Hematopoietic multipotent progenitor cell treated with erythropoietin and hydrocortisone succinate and interleukin-3 and kit ligand, for 4 days (in vitro differentiated cells): ENCODE measurements at regions not wholly inside any gene's neighbourhood (a gene's known extent, or its start where the extent isn't known, plus 50 kb on each side); places are given as distances from the start of the nearest gene placed in this dataset.

Experiments used
- DNase-seq: peaks from one replicate; pipeline ENCODE4 v3.0.0-alpha.2; 2015

DNA sequence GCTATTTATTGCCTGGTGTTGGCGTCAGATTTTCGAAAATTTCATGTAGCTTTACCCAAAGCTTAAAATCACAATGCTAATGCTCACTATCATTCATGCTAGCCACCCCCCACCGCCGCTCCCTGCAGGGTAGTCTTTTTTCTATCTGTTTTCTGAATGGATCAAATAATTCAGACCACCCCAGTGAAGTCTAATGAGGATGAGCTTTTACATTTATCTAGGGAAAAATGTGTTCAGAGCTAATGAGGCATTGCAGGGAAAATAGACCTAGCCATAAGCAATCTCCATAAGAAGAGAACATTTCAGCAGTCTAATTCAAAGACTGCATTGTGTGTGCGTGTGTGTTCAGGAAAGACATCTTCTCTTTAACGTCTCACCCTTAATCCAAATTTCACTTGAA, 533.0 kb upstream of the PRMT6 start:
- no peak for DNase-seq

DNA sequence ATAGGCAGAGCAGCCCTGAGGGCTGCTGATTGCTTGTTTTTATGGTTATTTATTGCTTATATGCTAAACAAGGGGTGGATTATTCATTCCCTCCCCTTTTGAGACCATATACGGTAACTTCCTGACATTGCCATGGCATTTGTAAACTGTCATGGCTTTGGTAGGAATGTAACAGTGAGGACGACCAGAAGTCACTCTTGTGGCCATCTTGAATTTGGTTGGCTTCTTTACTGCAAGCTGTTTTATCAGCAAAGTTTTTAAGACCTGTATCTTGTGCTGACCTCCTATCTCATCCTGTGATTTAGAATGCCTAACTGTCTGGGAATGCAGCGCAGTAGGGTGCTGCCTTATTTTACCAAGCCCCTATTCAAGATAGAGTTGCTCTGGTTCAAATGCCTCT, 531.8 kb upstream of the PRMT6 start:
- no peak for DNase-seq

DNA sequence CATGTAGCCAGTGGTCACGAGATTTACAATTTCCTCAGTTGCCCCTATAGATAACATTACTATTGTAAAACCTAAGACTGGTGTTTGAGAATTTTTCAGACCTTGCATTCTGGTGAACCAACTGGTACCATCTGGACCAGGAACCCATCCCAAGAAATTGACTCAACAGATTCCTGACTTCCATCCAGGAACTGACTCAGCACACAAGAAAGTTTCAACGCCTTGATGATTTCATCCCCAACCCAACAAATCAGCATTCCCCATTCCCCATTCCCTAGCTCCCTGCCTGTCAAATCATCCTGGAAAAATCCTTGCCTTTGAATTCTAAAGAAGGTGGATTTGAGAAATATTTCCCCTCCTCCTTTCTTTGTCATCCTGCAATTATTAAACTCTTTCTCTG, 529.8 kb upstream of the PRMT6 start:
- DNase-seq = no peak

DNA sequence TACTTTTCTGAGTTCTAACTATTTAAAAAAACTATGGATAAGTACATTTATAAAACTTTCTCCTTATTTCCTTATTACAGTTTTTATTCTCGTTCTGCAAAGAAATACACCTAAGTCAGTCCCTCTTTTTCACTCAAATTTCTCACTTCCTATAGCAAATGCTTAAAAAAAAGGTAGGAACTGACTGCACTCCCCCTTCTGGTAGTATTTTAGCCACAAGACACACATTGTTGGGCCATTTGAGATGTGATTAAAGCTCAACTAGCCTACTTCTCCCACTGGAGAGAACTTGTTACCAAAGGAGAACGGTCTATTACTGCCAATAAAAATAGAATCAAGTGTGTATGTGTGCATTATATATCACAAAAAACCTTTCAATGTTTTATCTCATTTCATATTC, 521.9 kb upstream of the PRMT6 start:
- DNase-seq = no peak

DNA sequence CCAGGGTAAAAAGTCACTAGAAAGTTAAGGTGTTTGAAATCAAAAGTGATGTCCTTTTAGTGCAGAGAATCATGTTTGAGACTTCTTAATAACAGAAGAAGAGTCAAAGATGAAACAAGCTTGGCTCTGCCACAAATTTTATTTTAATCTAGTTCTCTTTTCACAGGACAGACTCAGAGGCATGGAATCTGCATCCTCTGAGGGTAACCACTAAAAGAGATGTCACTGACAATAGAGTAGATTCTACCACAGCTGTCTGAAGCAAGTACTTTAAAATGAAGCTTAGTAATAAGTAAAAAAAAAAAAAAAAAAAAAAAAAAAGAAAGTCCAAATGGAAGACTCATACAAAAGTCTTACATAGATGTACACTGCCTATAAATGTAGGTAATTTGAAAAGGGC, 519.7 kb upstream of the PRMT6 start:
- no peak for DNase-seq

DNA sequence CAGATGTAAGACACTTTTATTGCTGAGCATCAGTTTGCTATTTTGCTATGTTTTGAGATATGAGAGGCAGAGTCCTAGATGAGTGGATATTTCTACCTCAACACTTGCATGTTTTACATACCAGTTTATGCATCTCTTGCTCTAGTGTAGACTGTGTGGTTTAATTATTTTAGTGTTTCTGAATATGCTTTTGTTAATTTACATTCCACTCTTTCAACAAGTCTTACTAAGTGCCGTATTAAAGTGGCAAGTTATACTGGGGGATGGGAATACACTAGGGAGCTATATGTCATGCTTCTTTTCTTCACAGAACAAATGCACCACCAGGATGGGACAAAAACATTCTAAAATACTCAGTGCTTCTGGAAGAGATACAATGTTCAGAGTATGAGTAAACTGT, 507.7 kb upstream of the PRMT6 start:
- no peak for DNase-seq

DNA sequence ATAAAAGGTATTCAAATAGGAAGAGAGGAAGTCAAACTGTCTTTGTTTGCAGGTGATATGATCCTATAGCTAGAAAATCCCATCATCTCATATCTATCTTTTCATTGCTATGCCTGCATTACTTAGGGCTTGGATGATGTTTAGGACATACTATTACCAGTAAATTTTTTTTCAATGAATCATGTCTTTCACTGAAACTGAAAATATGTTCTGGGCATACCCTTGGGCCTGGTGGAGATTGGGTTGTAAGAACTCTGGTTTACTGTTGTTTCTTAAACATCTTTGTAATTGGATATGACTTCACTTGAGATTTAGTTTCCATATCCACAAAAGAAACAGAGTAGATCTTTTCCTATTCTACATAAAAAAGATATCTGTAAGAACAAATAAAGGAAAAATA, 502.2 kb upstream of the PRMT6 start:
- DNase-seq = no peak

DNA sequence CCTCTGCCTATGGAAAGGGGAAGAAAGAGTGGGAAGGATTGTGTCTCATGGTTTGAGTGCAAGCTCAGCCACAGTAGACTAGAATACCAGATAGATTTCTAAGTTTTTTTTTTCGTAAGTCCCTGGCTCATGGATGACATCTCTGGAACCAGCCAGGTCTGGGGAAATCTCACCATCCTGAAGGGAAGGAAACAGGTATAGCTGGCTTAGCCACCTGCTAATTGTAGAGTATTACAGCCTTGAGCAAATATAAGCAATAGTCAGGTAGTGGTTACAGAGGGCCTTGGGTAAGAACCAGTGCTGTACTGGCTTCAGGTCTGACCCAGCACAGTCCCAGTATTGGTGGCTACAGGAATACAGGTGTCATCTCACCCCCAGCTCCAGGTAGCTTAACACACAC, 500.9 kb upstream of the PRMT6 start:
- no peak for DNase-seq

DNA sequence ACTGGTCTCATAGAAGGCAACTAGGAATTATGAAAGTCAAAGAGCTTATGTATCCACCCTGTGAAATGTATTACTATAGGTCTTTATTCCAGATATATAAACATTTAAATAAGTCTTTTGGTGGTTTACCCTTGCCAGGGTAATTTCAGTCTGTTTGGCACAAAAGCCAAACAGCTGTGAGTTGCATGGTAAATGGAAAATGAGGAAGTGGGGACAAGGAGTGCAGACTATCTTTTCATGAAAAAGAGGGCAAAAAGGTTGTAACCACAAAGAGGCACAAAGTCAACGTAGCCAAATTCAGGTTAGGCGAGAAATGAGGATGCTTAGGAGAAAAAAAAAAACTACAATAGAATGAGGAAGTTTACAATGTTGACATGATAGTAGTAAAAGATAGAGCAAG, 492.3 kb upstream of the PRMT6 start:
- no peak for DNase-seq

DNA sequence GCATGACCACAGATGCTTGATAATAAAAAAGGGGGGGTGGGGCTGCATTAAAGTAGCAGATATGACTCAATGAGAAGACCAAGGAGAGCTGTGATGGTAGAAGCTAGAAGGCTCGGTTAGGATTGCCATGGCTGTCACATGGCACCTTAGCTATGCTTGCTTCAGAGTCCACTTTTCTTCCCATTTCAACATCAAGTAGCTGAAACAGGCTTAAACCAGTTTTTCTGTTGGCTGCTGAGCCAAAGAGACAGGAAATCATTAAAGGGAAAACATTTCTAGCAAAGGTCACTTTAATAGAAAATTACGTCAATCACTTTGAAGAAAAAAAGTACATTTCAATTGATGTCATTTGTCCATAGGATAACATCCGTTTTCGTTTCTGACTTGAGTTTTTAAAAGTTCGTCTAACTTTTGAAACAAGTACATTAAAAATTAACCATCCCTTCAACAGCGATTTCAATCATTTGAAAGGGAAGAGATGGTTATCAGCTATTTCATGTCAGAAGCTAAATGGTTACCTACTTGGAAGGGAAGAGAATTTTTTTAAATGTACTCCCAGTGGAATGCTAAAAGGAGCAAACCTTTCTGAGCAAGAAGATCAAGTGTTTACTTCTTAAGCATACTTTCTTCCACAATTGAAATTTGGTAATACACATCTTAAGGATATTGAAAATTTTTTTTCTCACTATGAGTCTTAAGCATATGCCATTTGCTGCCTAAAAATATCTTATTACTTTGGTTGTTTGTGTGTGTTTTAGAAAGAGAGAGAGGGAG, 488.1 kb upstream of the PRMT6 start:
- DNase-seq = no peak

DNA sequence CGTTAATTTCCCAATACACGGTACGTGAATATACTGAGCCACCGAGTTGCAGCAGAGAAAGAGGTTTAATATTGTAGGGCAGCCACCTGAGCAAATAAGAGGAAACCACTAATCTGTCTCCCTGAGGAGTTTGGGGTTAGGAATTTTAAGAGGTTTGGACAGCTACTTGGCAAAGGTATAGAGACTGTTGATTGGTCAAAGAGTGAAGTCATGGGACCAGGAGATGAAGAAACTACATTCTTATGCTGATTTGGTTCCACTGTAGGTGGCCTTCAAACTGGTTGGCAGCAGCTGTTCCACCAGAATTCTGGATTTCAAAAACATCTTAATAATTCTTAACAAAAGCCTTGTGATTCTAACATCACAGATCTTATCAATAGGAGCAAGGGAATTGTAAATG, 485.4 kb upstream of the PRMT6 start:
- no peak for DNase-seq

DNA sequence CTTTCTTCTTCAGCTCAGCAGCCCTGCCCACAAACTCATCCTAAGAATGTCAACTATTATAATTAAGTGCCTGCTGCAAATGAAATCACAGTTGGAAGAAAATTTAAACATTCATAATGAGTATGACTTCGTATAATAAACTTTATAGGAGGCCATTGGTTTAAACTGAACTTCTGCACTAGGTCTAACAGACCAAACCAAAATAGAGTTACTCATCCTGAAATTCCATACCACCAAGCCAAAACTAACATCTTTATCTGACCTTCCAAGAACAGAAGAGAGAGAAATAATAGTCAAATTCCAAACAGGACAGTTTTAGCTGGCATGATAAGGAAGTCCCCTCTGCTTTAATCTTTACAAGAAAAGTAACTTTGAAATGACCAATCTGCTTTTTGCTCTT, 472.4 kb upstream of the PRMT6 start:
- no peak for DNase-seq

DNA sequence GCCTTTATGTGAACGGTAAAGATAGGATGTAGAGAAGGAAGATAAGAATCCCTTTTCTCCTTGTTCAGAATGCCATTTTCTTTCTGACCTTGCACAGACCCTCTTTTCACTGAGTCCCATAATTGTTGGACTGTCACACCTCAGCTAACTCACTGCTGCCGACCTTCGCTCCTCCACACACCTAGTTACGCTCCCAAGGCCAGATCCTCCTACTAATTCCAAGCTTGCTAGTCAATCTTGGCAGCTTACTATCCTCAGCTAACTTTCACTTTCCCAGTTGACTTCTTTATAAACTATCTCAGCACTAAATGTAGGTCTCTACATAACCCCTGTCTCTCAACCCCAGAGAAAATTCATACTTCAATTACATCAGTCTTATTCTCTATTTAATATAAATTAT, 471.8 kb upstream of the PRMT6 start:
- DNase-seq = no peak

DNA sequence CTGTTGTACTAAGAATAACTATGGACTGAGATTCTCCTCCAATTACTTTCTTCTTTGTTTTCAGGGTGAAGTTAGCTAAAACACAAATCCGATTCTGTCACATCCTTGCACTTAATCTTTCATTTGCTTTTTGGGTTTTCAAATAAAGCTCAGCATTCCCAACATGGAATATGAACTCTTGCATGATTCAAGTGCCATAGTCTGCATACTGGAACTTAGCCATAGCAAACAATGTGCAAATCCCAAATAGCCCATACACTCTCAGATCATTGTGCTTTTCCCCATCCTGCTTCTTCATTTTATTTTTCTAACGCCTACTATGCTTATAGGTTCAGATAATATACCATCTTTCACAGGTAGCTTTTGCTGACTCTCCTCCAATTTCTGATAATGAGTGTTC, 455.8 kb upstream of the PRMT6 start:
- DNase-seq = no peak

DNA sequence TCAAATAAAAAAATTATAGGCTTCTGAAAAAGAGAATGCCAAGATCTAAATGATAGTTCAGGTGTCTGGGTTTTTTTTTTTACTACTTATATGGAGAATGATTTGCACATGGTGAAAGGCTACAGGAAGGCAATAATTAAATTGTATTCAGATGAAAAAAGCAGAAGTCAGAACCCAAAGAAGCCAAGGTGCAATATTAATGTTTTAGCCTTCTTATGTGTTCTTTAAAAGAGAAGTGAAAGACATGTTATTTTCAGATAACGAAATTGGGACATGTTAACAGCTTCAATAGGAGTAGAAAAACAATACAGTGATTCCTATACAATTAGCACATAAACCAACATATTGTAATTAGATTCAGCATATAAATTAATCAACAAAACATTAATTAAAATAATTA, 452.9 kb upstream of the PRMT6 start:
- no peak for DNase-seq

DNA sequence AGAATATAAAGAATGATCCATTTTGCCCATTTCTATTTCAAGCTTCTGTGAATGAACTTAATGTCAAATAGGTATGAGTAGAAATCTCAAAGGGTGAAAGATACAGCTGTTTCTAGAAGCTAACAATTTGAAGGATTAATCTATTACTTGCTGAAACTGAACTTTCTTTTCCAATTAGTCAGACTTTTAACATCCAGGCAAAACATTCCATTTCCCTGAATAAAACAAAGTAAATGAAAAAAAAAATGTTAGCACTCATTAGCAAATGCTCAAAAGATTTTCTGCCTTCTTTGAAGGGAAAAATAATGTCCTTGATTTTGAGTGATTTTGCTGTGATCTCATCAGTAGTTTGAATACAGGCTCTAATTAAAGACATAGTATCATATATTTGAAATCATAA, 447.6 kb upstream of the PRMT6 start:
- DNase-seq = no peak

DNA sequence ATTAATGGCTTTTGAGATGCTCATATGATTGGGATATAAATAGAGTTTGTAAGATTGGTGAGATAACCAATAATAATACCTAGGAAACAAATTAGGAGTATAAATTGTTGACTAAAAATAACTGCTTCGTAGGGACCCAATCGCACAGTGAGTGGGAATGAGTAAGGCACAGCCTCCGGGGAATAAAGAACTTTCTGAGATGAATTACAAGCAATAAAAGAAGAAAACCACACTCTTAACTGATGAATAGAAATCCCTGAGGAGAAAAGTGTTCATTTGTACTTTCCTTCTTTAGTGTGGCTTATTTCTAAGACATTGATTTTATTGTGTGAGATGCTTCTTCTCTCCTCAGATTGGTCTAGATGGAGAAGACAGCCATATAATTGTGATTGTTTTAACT, 443.4 kb upstream of the PRMT6 start:
- DNase-seq = no peak

DNA sequence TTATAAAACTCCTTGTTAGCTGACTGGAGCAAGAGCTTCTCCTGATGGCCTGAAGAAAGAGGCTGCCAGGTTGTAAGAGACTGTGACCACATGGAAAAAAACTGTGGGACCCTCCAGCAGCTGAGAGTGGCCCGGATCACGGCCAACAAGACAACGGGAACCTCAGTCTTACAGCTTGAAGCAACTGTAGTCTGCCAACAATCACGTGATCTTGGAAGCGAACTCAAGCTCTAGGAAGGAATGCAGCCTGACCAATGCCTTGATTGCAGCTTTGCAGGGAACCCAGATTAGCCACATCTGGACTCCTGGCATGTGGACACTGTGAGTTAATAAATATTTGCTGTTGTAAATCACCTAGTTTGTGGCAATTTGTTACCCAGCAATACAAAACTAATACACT, 442.6 kb upstream of the PRMT6 start:
- DNase-seq = no peak

DNA sequence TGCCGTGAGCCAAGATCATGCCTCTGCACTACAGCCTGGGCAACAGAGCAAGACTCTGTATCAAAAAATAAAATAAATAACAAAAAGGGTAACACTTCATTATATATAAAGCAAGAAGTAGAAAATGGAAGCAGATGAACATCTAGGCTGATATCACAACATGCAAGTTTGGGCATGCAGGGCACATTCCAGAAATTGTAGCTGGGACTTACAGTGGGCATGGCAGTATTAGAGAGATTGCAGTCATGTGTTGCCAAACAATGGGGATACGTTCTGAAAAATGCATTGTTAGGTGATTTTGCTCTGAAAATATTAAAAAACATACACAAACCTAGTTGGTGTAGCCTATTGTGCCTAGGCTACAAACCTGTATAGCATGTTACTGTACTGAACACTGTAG, 441.0 kb upstream of the PRMT6 start:
- no peak for DNase-seq

DNA sequence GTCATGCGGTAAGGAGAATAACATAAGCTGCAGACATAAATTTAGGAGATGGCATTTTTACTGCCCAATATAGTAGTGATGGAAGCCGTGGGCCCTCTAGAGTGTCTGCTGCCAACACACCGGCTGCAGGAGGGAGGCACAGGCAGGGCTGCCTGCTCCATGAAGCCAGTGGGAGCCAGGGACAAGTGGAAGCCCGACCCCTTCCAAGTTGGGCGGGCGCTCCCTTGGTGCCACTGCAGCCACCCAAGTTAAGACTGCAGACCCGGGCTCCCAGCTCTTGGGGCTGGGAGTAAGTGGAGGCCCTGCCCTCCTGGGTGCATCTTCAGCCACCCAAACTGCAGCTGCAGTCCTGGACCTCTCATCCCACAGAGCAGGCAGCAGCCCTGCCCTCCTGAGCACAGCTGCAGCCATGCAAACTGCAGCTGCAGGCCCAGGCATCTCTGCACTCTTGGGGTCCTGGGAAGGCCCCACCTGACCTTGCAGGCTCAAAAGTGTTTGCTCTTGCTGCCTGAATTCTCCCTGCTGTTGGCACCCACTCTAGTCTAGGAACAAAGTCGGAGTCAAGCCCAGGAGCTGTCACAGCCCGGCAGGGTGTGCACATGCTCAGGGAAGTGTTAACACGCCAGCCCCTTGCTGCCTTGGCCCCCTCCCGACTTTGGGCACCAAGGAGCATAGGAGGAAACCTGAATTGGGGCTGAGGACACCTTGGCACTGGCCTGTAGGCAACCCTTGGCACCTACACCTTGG, 437.2 kb upstream of the PRMT6 start:
- DNase-seq = no peak

DNA sequence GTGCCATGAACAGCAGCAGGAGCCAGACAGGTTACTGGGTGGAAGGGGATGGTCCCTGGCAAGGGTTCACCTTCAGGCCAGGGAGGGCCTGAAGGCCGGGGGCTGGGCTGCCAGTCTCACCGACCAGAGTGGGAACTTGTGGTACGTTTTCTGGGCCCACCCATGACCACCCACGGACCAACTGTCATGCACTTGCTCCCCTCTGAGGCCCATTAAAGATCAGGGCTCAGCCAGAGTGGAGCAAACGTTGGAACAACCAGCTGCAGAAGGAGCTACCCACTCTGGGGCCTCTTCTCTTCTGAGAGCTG, 436.7 kb upstream of the PRMT6 start:
- DNase-seq = no peak

DNA sequence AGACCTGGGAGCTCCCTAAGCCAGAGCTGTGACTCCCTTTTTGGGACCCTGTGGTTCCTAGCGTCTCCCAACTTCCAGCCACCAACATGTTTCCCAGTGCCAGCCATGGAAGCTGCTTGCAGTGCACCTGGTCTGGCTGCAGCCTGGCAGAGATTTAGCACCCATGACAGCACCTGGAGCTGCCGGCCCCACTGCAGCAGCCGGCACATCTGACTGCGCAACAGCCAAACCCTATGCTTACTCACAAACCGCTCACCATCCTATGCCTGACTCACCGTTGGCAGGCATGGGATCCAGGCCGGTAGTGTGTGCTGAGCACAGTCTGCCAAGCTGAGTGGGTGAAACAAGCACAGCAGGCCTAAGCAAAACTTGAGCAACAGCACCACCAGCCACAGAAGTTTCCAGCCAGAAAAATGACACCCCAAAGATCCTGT, 435.9 kb upstream of the PRMT6 start:
- DNase-seq = no peak

DNA sequence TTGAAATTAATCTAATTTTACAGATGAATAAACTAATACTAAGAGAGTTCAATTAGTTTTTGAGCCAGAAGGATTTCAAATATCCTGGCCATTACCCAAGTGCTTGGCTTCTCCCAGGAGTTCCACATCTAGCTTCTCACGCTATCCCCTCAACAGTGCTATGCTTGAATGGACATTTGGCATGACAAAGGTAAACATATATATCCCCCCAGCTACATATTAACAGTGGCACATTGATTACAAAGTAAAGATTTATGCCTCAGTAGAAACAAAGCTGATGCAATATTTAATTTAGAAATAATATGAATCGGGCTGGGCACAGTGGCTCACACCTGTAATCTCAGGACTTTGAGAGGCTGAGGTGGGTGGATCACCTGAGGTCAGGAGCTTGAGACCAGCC, 434.6 kb upstream of the PRMT6 start:
- no peak for DNase-seq

DNA sequence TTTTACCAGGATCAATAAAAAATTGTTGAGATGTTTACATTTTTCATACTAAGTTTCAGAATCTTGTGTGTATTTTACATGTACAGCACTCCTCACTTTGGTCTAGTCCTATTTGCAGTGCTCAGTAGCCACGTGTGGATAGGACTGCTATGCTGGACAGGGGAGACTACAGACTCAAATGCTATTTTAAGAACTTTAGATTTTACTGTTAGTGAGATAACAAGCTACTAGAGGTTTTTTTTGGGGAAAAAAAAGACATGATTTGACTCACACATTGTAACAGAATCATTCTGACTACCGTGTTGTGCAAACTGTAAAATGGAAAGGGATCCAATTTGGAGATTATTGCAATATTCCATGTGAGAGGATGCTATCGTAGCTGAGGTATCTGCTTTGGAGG, 418.9 kb upstream of the PRMT6 start:
- DNase-seq = no peak

DNA sequence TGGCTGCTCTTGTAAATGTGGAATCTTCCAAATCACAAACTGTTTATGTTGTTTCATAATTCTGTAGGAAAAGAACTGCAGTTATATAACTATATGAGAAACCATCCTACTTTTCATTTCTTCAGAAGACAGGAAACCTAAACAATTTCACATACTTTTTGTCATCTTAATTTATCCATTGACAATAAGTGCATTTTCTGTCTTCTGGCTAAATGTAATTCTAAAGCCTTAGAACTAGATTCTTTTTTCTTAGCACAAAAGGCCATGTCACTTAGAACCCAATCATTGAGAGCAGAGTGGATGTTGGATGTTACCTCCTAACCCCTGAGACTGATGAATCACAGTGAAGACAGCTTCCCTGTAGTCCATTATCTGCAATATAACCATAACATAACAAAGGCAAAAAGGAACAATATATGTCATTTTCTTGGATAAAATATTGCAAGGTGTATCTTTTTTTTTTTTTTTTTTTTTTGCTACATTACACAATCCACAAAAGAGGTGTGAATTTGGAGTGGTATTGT, 410.2 kb upstream of the PRMT6 start:
- no peak for DNase-seq
